Naive thymus-derived CD4-positive, alpha-beta T cell (primary cell): ENCODE measurements at regions not wholly inside any gene's neighbourhood (a gene's known extent, or its start where the extent isn't known, plus 50 kb on each side); places are given as distances from the start of the nearest gene placed in this dataset.

Experiments
- ATAC-seq: fragments of 150-1000 bp; cut with Tn5 transposase; 2 replicates; pipeline ENCODE4 v1.10.0; 2021; ENCODE audit warnings: mild to moderate bottlenecking, moderate library complexity
- CTCF ChIA-PET: fragments of 350-600 bp; sonication (Branson Sonifier 250); formaldehyde crosslinking; loops from one replicate; lab custom pipeline; 2021; ENCODE audit warnings: antibody characterized with exemption; lab: Charles Lee
- POLR2A ChIA-PET: fragments of 350-600 bp; sonication (Branson Sonifier 250); formaldehyde crosslinking; loops from one replicate; lab custom pipeline; 2021; ENCODE audit warnings: antibody characterized with exemption, inconsistent platforms; lab: Charles Lee
- DNase-seq, 9 donors: peaks; one replicate each; pipeline versions ENCODE4 v3.0.0 to v3.0.0-alpha.2; 2020 to 2022; ENCODE audit warnings: mixed read lengths in 1 of 9
- H3K27ac ChIP-seq: one replicate; pipeline ENCODE4 v1.7.0; 2013; ENCODE audit warnings: mild to moderate bottlenecking, low read depth, low read length, moderate library complexity
- H3K27me3 ChIP-seq, 2 donors: one replicate each; pipeline ENCODE4 v1.7.0; 2013; ENCODE audit warnings: low read length in 2 of 2, mild to moderate bottlenecking in 2 of 2, moderate library complexity in 2 of 2; ENCODE audit not compliant: control insufficient read depth in 2 of 2, insufficient read depth in 2 of 2
- H3K36me3 ChIP-seq, 3 experiments: 1 replicate in 2 of 3; 2 replicates in 1 of 3; pipeline ENCODE4 v1.7.0; 2013; ENCODE audit warnings: low read length in 3 of 3, mild to moderate bottlenecking in 3 of 3, moderate library complexity in 1 of 3; ENCODE audit not compliant: insufficient read depth in 3 of 3, control insufficient read depth in 2 of 3
- H3K4me1 ChIP-seq, 2 donors: one replicate each; pipeline ENCODE4 v1.7.0; 2013; ENCODE audit warnings: low read length in 2 of 2, mild to moderate bottlenecking in 2 of 2, moderate library complexity in 1 of 2; ENCODE audit not compliant: control insufficient read depth in 2 of 2, insufficient read depth in 2 of 2
- H3K4me3 ChIP-seq: 2 replicates; pipeline ENCODE4 v1.7.0; 2013; ENCODE audit warnings: mild to moderate bottlenecking, low read length
- H3K9me3 ChIP-seq, 3 experiments: 1 replicate in 2 of 3; 2 replicates in 1 of 3; pipeline ENCODE4 v1.7.0; 2013; ENCODE audit warnings: low read length in 3 of 3; ENCODE audit not compliant: control insufficient read depth in 2 of 3
- H3K27ac Mint-ChIP-seq, 9 donors: one replicate each; pipeline ENCODE4 v1.8.0; 2020 to 2022; ENCODE audit warnings: mixed read lengths in 9 of 9, mild to moderate bottlenecking in 8 of 9, moderate library complexity in 5 of 9, inconsistent platforms in 2 of 9
- H3K27me3 Mint-ChIP-seq, 5 donors: one replicate each; pipeline ENCODE4 v1.8.0; 2021 to 2022; ENCODE audit warnings: mixed read lengths in 5 of 5, mild to moderate bottlenecking in 1 of 5
- H3K36me3 Mint-ChIP-seq, 5 donors: one replicate each; pipeline ENCODE4 v1.8.0; 2020 to 2022; ENCODE audit warnings: mixed read lengths in 5 of 5, mild to moderate bottlenecking in 3 of 5, inconsistent platforms in 1 of 5
- H3K4me1 Mint-ChIP-seq, 7 donors: one replicate each; pipeline ENCODE4 v1.8.0; 2020 to 2022; ENCODE audit warnings: mixed read lengths in 7 of 7, mild to moderate bottlenecking in 3 of 7, inconsistent platforms in 1 of 7
- H3K4me3 Mint-ChIP-seq, 10 donors: one replicate each; pipeline ENCODE4 v1.8.0; 2020 to 2022; ENCODE audit warnings: mild to moderate bottlenecking in 10 of 10, mixed read lengths in 10 of 10, moderate library complexity in 6 of 10, inconsistent platforms in 2 of 10
- H3K9me3 Mint-ChIP-seq, 11 donors: one replicate each; pipeline ENCODE4 v1.8.0; 2020 to 2022; ENCODE audit warnings: mixed read lengths in 11 of 11, mild to moderate bottlenecking in 4 of 11, inconsistent platforms in 1 of 11, moderate library complexity in 1 of 11
- intact Hi-C, 2 donors: fragments of 100-400 bp; cut with micrococcal nuclease; formaldehyde crosslinking; loops; one replicate each; pipeline ENCODE4 v1.15.1; 2023

- H3K9me3 Mint-ChIP-seq, result peaks cover 0 to 2% (median 0%) of the 10 kb centered on the region in 11 donors
- Histone ChIP-seq H3K27ac (no peak overlapping the region), H3K36me3 (no peaks in the 10 kb centered on the region), H3K27me3 (no peaks in the 10 kb centered on the region), H3K9me3 (no peaks in the 10 kb centered on the region), H3K4me1 (no peaks in the 10 kb centered on the region), H3K4me3 (no peak overlapping the region)
- no peak overlapping the region for H3K4me3 Mint-ChIP-seq
- CTCF ChIA-PET, result no interaction called here
- no peak for DNase-seq
- H3K27me3 Mint-ChIP-seq, result peaks cover 0 to 46% (median 14%) of the 10 kb centered on the region in 5 donors
- ATAC-seq, result no peak
- H3K4me1 Mint-ChIP-seq, result peaks cover 0 to 2% (median 0%) of the 10 kb centered on the region in 7 donors
- H3K36me3 Mint-ChIP-seq, result no peaks in the 10 kb centered on the region
- POLR2A ChIA-PET, result no interaction called here
- H3K27ac Mint-ChIP-seq, result no peak overlapping the region
- intact Hi-C loops, result no loop called here
Measured at GRCh38 chr11:116598036-116598435, 174.8 kb downstream of the BUD13 start.

GRCh38 chr11:116596346-116597260, 176.2 kb downstream of the BUD13 start:
- Mint-ChIP-seq H3K9me3 (peaks cover 0 to 2% (median 0%) of the 10 kb centered on the region in 11 donors), H3K4me1 (no peaks in the 10 kb centered on the region), H3K27me3 (peaks cover 3 to 39% (median 19%) of the 10 kb centered on the region in 5 donors), H3K4me3 (no peak overlapping the region), H3K27ac (no peak overlapping the region), H3K36me3 (no peaks in the 10 kb centered on the region)
- CTCF ChIA-PET, result no interaction called here
- Histone ChIP-seq H3K9me3 (no peaks in the 10 kb centered on the region), H3K27me3 (no peaks in the 10 kb centered on the region), H3K4me3 (no peak overlapping the region), H3K4me1 (no peaks in the 10 kb centered on the region), H3K36me3 (no peaks in the 10 kb centered on the region), H3K27ac (no peak overlapping the region)
- ATAC-seq (no peak), DNase-seq (no peak)
- intact Hi-C loops, result no loop called here
- POLR2A ChIA-PET, result no interaction called here

GRCh38 chr11:116595305-116595880, 177.4 kb downstream of the BUD13 start:
- H3K4me3 ChIP-seq, result no peak overlapping the region
- H3K27me3 Mint-ChIP-seq, result peaks cover 3 to 47% (median 24%) of the 10 kb centered on the region in 5 donors
- no peaks in the 10 kb centered on the region for H3K27me3 ChIP-seq
- H3K9me3 Mint-ChIP-seq, result peaks cover 0 to 5% (median 0%) of the 10 kb centered on the region in 11 donors
- H3K27ac Mint-ChIP-seq, result no peak overlapping the region
- intact Hi-C loops, result no loop called here
- POLR2A ChIA-PET, result no interaction called here
- no peak overlapping the region for H3K27ac ChIP-seq
- no peaks in the 10 kb centered on the region for H3K9me3 ChIP-seq
- DNase-seq, result no peak
- no peaks in the 10 kb centered on the region for H3K4me1 Mint-ChIP-seq
- no peaks in the 10 kb centered on the region for H3K36me3 ChIP-seq
- CTCF ChIA-PET, result no interaction called here
- no peak for ATAC-seq
- H3K36me3 Mint-ChIP-seq, result no peaks in the 10 kb centered on the region
- H3K4me3 Mint-ChIP-seq, result no peak overlapping the region
- H3K4me1 ChIP-seq, result no peaks in the 10 kb centered on the region

DNA sequence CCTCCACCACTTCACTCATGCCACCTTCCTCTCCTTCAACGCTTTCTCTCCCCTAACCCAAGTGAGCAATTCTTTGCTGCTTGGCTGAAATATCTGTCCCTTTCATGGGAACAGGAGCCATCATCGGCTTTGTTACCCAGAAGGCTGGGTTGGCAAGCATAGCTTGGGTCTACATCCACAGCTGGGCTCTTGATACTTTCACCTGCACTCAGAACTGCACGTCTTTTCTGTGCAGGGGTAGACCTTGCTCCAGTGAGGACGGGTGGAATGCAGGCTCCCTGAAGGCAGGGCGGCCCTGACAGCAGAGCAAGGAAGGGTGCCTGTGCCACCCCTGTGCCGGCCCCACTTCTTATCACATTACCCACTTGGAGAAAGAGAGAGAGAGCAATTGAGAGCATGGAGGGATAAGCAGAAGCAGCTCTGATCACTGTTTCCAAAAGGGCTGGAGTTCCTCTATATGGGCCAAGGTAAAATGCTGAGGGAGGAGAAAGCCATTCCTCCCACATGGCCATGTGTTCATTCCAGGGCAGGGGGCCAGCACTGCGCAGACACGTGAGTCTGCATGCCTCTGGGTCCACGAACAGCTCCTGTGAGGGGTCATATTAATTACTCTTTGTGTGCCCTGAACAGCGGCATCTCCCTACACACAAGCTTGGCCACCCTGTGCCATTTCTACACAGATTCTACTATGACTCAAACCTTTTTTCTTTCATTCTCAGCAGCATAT, 181.8 kb downstream of the BUD13 start:
- Histone ChIP-seq H3K4me3 (no peak overlapping the region), H3K27ac (no peak overlapping the region), H3K4me1 (no peaks in the 10 kb centered on the region), H3K9me3 (no peaks in the 10 kb centered on the region), H3K36me3 (no peaks in the 10 kb centered on the region), H3K27me3 (no peaks in the 10 kb centered on the region)
- Mint-ChIP-seq H3K27me3 (peaks cover 0 to 40% (median 21%) of the 10 kb centered on the region in 5 donors), H3K9me3 (peaks cover 0 to 16% (median 2%) of the 10 kb centered on the region in 11 donors), H3K4me3 (no peak overlapping the region), H3K4me1 (no peaks in the 10 kb centered on the region), H3K27ac (no peak overlapping the region), H3K36me3 (no peaks in the 10 kb centered on the region)
- no peak for DNase-seq
- ChIA-PET POLR2A (no interaction called here), CTCF (no interaction called here)
- intact Hi-C loops, result no loop called here
- ATAC-seq, result no peak

DNA sequence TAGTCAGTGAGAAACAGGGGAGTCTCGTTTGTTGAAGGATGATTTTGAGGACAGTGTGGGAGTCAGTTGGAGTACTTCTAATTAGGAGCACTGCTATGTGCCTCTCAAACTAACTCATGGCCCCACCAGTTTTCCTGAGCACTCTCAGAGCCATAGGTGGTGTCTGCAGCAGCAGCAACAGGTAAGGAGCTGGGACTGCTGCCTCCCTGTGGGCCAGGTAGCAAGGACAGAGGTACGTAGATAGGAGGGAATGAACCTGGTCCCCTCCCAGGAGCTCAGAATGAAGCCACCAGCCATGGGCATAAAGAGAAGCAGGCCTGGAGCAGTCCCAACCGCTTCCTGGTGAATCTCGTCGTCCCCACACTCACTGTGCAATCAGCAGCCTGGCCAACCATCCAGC, 183.4 kb downstream of the BUD13 start:
- DNase-seq, result no peak
- ChIA-PET POLR2A (no interaction called here), CTCF (no interaction called here)
- Histone ChIP-seq H3K4me1 (no peaks in the 10 kb centered on the region), H3K36me3 (no peaks in the 10 kb centered on the region), H3K27me3 (no peaks in the 10 kb centered on the region), H3K27ac (no peak overlapping the region), H3K4me3 (no peak overlapping the region), H3K9me3 (no peaks in the 10 kb centered on the region)
- no peaks in the 10 kb centered on the region for H3K36me3 Mint-ChIP-seq
- H3K4me3 Mint-ChIP-seq, result no peak overlapping the region
- H3K4me1 Mint-ChIP-seq, result no peaks in the 10 kb centered on the region
- ATAC-seq, result no peak
- H3K27me3 Mint-ChIP-seq, result peaks cover 3 to 42% (median 21%) of the 10 kb centered on the region in 5 donors
- no peak overlapping the region for H3K27ac Mint-ChIP-seq
- intact Hi-C loops, result no loop called here
- peaks cover 0 to 19% (median 0%) of the 10 kb centered on the region in 11 donors for H3K9me3 Mint-ChIP-seq

GRCh38 chr11:116586392-116586791, 186.4 kb downstream of the BUD13 start:
- intact Hi-C loops, result no loop called here
- Histone ChIP-seq H3K9me3 (no peaks in the 10 kb centered on the region), H3K27me3 (no peaks in the 10 kb centered on the region), H3K27ac (no peak overlapping the region), H3K4me3 (no peak overlapping the region), H3K4me1 (no peaks in the 10 kb centered on the region), H3K36me3 (no peaks in the 10 kb centered on the region)
- Mint-ChIP-seq H3K4me3 (no peak overlapping the region), H3K36me3 (no peaks in the 10 kb centered on the region), H3K4me1 (no peaks in the 10 kb centered on the region), H3K27me3 (peaks cover 25 to 55% (median 31%) of the 10 kb centered on the region in 5 donors), H3K27ac (no peak overlapping the region), H3K9me3 (peaks cover 0 to 19% (median 3%) of the 10 kb centered on the region in 11 donors)
- ChIA-PET CTCF (no interaction called here), POLR2A (no interaction called here)
- DNase-seq, result no peak
- no peak for ATAC-seq
